ENCODE measurements at regions not wholly inside any gene's neighbourhood (a gene's known extent, or its start where the extent isn't known, plus 50 kb on each side); places are given as distances from the start of the nearest gene placed in this dataset.

GRCh38 chr2:83420993-83421392 lies 1038.1 kb downstream of the SUCLG1 start:
- TF ChIP-seq CTCF (IDR thresholded peaks at IDR 0.05) (no peak), EP300 (IDR thresholded peaks at IDR 0.05) (no peak), POLR2AphosphoS5 (IDR thresholded peaks at IDR 0.05) (no peak)

All from upper lobe of left lung (tissue), 4 donors.